ENCODE measurements at regions not wholly inside any gene's neighbourhood (a gene's known extent, or its start where the extent isn't known, plus 50 kb on each side); places are given as distances from the start of the nearest gene placed in this dataset.
"Not testable (repeated sequence)": the region's sequence is repeated elsewhere in the genome, so short reads cannot be mapped to it uniquely, and the experiment has no call there.

- not testable (repeated sequence) for H3K4me1 ChIP-seq (ENCODE audit: control insufficient read depth, insufficient read depth, low read depth, low read length); H3K4ac ChIP-seq (ENCODE audit: low read depth in 1 of 2, low read length in 2 of 2); H2BK5ac ChIP-seq (ENCODE audit: low read depth, low read length, poor library complexity, severe bottlenecking); H3K79me1 ChIP-seq (replicated peaks; ENCODE audit: low read length, poor library complexity, severe bottlenecking); H4K91ac ChIP-seq (ENCODE audit: low read length); H3K4me2 ChIP-seq (ENCODE audit: low read length, poor library complexity, severe bottlenecking); H2AK5ac ChIP-seq (ENCODE audit: low read length, severe bottlenecking); H2AFZ ChIP-seq (ENCODE audit: low read depth, low read length); DNase-seq; H4K8ac ChIP-seq (ENCODE audit: low read length); H2BK120ac ChIP-seq (ENCODE audit: low read depth, low read length); H3K9me3 ChIP-seq (ENCODE audit: control insufficient read depth, low read length); H3K36me3 ChIP-seq (ENCODE audit: control insufficient read depth in 1 of 2, insufficient read depth in 2 of 2, low read depth in 1 of 2, low read length in 2 of 2); H3K27me3 ChIP-seq (ENCODE audit: control insufficient read depth in 1 of 2, insufficient read depth in 1 of 2, low read length in 2 of 2); H3K27ac ChIP-seq (ENCODE audit: low read length, poor library complexity, severe bottlenecking); H3K4me3 ChIP-seq (ENCODE audit: insufficient read depth in 1 of 2, low read depth in 1 of 2, low read length in 2 of 2); H3K18ac ChIP-seq (ENCODE audit: low read depth in 1 of 2, low read length in 2 of 2); H2BK12ac ChIP-seq (ENCODE audit: low read length in 2 of 2); H3K23ac ChIP-seq (ENCODE audit: low read length in 2 of 2); H2BK15ac ChIP-seq (ENCODE audit: low read depth, poor library complexity, severe bottlenecking); H3K9ac ChIP-seq (ENCODE audit: low read length); H3K14ac ChIP-seq (ENCODE audit: low read length in 2 of 2)
- 88% methylated on average over 5 of the region's 5 CpGs for WGBS
These were observed 138.3 kb downstream of the TPBG start for GRCh38 chr6:82501901-82502300.

GRCh38 chr6:82506526-82506925 is 142.9 kb downstream of the TPBG start:
- Histone ChIP-seq H4K91ac (ENCODE audit: low read length) (no peak overlapping the region), H3K4me1 (ENCODE audit: control insufficient read depth, insufficient read depth, low read depth, low read length) (no peaks in the 10 kb centered on the region), H2AK5ac (ENCODE audit: low read length, severe bottlenecking) (no peak overlapping the region), H3K4ac (ENCODE audit: low read depth in 1 of 2, low read length in 2 of 2) (no peak overlapping the region), H3K23ac (ENCODE audit: low read length in 2 of 2) (no peak overlapping the region), H3K18ac (ENCODE audit: low read depth in 1 of 2, low read length in 2 of 2) (no peak overlapping the region), H3K14ac (ENCODE audit: low read length in 2 of 2) (no peak overlapping the region), H3K36me3 (ENCODE audit: control insufficient read depth in 1 of 2, insufficient read depth in 2 of 2, low read depth in 1 of 2, low read length in 2 of 2) (no peaks in the 10 kb centered on the region), H3K9ac (ENCODE audit: low read length) (no peak overlapping the region), H2BK12ac (ENCODE audit: low read length in 2 of 2) (no peak overlapping the region), H3K4me2 (ENCODE audit: low read length, poor library complexity, severe bottlenecking) (no peak overlapping the region), H3K27ac (ENCODE audit: low read length, poor library complexity, severe bottlenecking) (no peak overlapping the region), H3K9me3 (ENCODE audit: control insufficient read depth, low read length) (peaks cover 7% of the 10 kb centered on the region), H2AFZ (ENCODE audit: low read depth, low read length) (no peak overlapping the region), H2BK5ac (ENCODE audit: low read depth, low read length, poor library complexity, severe bottlenecking) (no peak overlapping the region), H2BK15ac (ENCODE audit: low read depth, poor library complexity, severe bottlenecking) (no peak overlapping the region), H3K4me3 (ENCODE audit: insufficient read depth in 1 of 2, low read depth in 1 of 2, low read length in 2 of 2) (no peak overlapping the region), H3K27me3 (ENCODE audit: control insufficient read depth in 1 of 2, insufficient read depth in 1 of 2, low read length in 2 of 2) (no peaks in the 10 kb centered on the region), H4K8ac (ENCODE audit: low read length) (no peak overlapping the region), H3K79me1 (replicated peaks; ENCODE audit: low read length, poor library complexity, severe bottlenecking) (no peaks in the 10 kb centered on the region), H2BK120ac (ENCODE audit: low read depth, low read length) (no peak overlapping the region)
- 84% methylated on average over 1 of the region's 1 CpG for WGBS
- DNase-seq: peak; percentile 14

- Histone ChIP-seq H2BK5ac (ENCODE audit: low read depth, low read length, poor library complexity, severe bottlenecking) (no peak overlapping the region), H3K4me2 (ENCODE audit: low read length, poor library complexity, severe bottlenecking) (no peak overlapping the region), H2BK12ac (ENCODE audit: low read length in 2 of 2) (no peak overlapping the region), H3K9me3 (ENCODE audit: control insufficient read depth, low read length) (peaks cover 7% of the 10 kb centered on the region), H3K27me3 (ENCODE audit: control insufficient read depth in 1 of 2, insufficient read depth in 1 of 2, low read length in 2 of 2) (no peaks in the 10 kb centered on the region), H2BK120ac (ENCODE audit: low read depth, low read length) (no peak overlapping the region), H3K9ac (ENCODE audit: low read length) (no peak overlapping the region), H4K8ac (ENCODE audit: low read length) (no peak overlapping the region), H3K4me3 (ENCODE audit: insufficient read depth in 1 of 2, low read depth in 1 of 2, low read length in 2 of 2) (no peak overlapping the region), H3K36me3 (ENCODE audit: control insufficient read depth in 1 of 2, insufficient read depth in 2 of 2, low read depth in 1 of 2, low read length in 2 of 2) (no peaks in the 10 kb centered on the region), H2AFZ (ENCODE audit: low read depth, low read length) (no peak overlapping the region), H3K23ac (ENCODE audit: low read length in 2 of 2) (no peak overlapping the region), H4K91ac (ENCODE audit: low read length) (no peak overlapping the region), H3K4me1 (ENCODE audit: control insufficient read depth, insufficient read depth, low read depth, low read length) (no peaks in the 10 kb centered on the region), H3K27ac (ENCODE audit: low read length, poor library complexity, severe bottlenecking) (no peak overlapping the region), H2AK5ac (ENCODE audit: low read length, severe bottlenecking) (no peak overlapping the region), H3K18ac (ENCODE audit: low read depth in 1 of 2, low read length in 2 of 2) (no peak overlapping the region), H3K79me1 (replicated peaks; ENCODE audit: low read length, poor library complexity, severe bottlenecking) (no peaks in the 10 kb centered on the region), H3K4ac (ENCODE audit: low read depth in 1 of 2, low read length in 2 of 2) (no peak overlapping the region), H3K14ac (ENCODE audit: low read length in 2 of 2) (no peak overlapping the region), H2BK15ac (ENCODE audit: low read depth, poor library complexity, severe bottlenecking) (no peak overlapping the region)
- WGBS: 67% methylated on average over 1 of the region's 1 CpG
- no peak for DNase-seq
These were observed 143.5 kb downstream of the TPBG start for GRCh38 chr6:82507112-82507511.

- H3K4me3 ChIP-seq (ENCODE audit: insufficient read depth in 1 of 2, low read depth in 1 of 2, low read length in 2 of 2): no peak overlapping the region
- no peaks in the 10 kb centered on the region for H3K79me1 ChIP-seq (replicated peaks; ENCODE audit: low read length, poor library complexity, severe bottlenecking)
- H3K18ac ChIP-seq (ENCODE audit: low read depth in 1 of 2, low read length in 2 of 2): no peak overlapping the region
- H3K27ac ChIP-seq (ENCODE audit: low read length, poor library complexity, severe bottlenecking): no peak overlapping the region
- no peak overlapping the region for H3K14ac ChIP-seq (ENCODE audit: low read length in 2 of 2)
- H2AFZ ChIP-seq (ENCODE audit: low read depth, low read length): no peak overlapping the region
- H3K23ac ChIP-seq (ENCODE audit: low read length in 2 of 2): no peak overlapping the region
- H2BK5ac ChIP-seq (ENCODE audit: low read depth, low read length, poor library complexity, severe bottlenecking): no peak overlapping the region
- no peak overlapping the region for H2AK5ac ChIP-seq (ENCODE audit: low read length, severe bottlenecking)
- H3K9me3 ChIP-seq (ENCODE audit: control insufficient read depth, low read length): peaks cover 12% of the 10 kb centered on the region
- no peak overlapping the region for H3K4ac ChIP-seq (ENCODE audit: low read depth in 1 of 2, low read length in 2 of 2)
- no peak for DNase-seq
- H3K36me3 ChIP-seq (ENCODE audit: control insufficient read depth in 1 of 2, insufficient read depth in 2 of 2, low read depth in 1 of 2, low read length in 2 of 2): no peaks in the 10 kb centered on the region
- no peaks in the 10 kb centered on the region for H3K27me3 ChIP-seq (ENCODE audit: control insufficient read depth in 1 of 2, insufficient read depth in 1 of 2, low read length in 2 of 2)
- H4K8ac ChIP-seq (ENCODE audit: low read length): no peak overlapping the region
- no peak overlapping the region for H4K91ac ChIP-seq (ENCODE audit: low read length)
- WGBS: no CpG with 5 or more reads among the region's 2 CpGs
- H2BK120ac ChIP-seq (ENCODE audit: low read depth, low read length): no peak overlapping the region
- no peak overlapping the region for H2BK12ac ChIP-seq (ENCODE audit: low read length in 2 of 2)
- no peak overlapping the region for H3K4me2 ChIP-seq (ENCODE audit: low read length, poor library complexity, severe bottlenecking)
- H3K4me1 ChIP-seq (ENCODE audit: control insufficient read depth, insufficient read depth, low read depth, low read length): no peaks in the 10 kb centered on the region
- no peak overlapping the region for H3K9ac ChIP-seq (ENCODE audit: low read length)
- no peak overlapping the region for H2BK15ac ChIP-seq (ENCODE audit: low read depth, poor library complexity, severe bottlenecking)
These were observed 147.9 kb downstream of the TPBG start for GRCh38 chr6:82511546-82511945.

Measured in mesenchymal stem cell (in vitro differentiated cells and primary cell).